ENCODE measurements at regions not wholly inside any gene's neighbourhood (a gene's known extent, or its start where the extent isn't known, plus 50 kb on each side); places are given as distances from the start of the nearest gene placed in this dataset.

- Mint-ChIP-seq H3K27me3 (ENCODE audit: low read depth) (peaks cover 3% of the 10 kb centered on the region; the same call in 1 of the 2 replicates), H3K36me3 (ENCODE audit: insufficient read depth in 1 of 3, low read depth in 3 of 3) (peaks cover 2 to 12% (median 12%) of the 10 kb centered on the region in 3 experiments; a peak in 4 of 7 replicates), H3K9me3 (peaks cover 21 to 22% of the 10 kb centered on the region in 2 experiments), H3K4me1 (no peaks in the 10 kb centered on the region), H3K4me3 (no peak overlapping the region), H3K27ac (no peak overlapping the region)
- H4K5ac ChIP-seq (ENCODE audit: insufficient read length, low read depth, low read length) = no peak overlapping the region
- no peak overlapping the region for H2BK12ac ChIP-seq (ENCODE audit: insufficient read length, low read depth, low read length)
- no peaks in the 10 kb centered on the region for H4K20me1 ChIP-seq (ENCODE audit: control insufficient read depth, insufficient read depth, insufficient read length)
- no peaks in the 10 kb centered on the region for H3K4me1 ChIP-seq (ENCODE audit: insufficient read depth, low read length)
- H2BK120ac ChIP-seq (ENCODE audit: low read depth, low read length, poor library complexity, severe bottlenecking) = no peak overlapping the region
- no peaks in the 10 kb centered on the region for H3K79me2 ChIP-seq (ENCODE audit: insufficient read depth, low read length)
- no peak overlapping the region for H3K9ac ChIP-seq (ENCODE audit: extremely low read depth, insufficient read length, low read length)
- H3K14ac ChIP-seq (ENCODE audit: insufficient read depth, low read length) = no peak overlapping the region
- no peak overlapping the region for H4K8ac ChIP-seq (replicated peaks; ENCODE audit: insufficient read length, low read depth, low read length)
- H3K27ac ChIP-seq (ENCODE audit: insufficient read length, low read depth, low read length) = no peak overlapping the region
- H2AFZ ChIP-seq (ENCODE audit: low read length) = no peak overlapping the region
- no peak for DNase-seq
- no peak overlapping the region for H2BK20ac ChIP-seq (ENCODE audit: low read depth, low read length, poor library complexity, severe bottlenecking)
- no peaks in the 10 kb centered on the region for H3K27me3 ChIP-seq (ENCODE audit: insufficient read depth, low read length)
- no peak overlapping the region for H3K18ac ChIP-seq (ENCODE audit: insufficient read length, low read depth, low read length)
- no peaks in the 10 kb centered on the region for H3K23me2 ChIP-seq (ENCODE audit: insufficient read length, low read depth, low read length, poor library complexity, severe bottlenecking)
- H3K79me1 ChIP-seq (ENCODE audit: insufficient read depth, low read depth, low read length, poor library complexity, severe bottlenecking) = no peaks in the 10 kb centered on the region
- no peak overlapping the region for H2BK15ac ChIP-seq (ENCODE audit: low read depth, low read length)
- H2BK5ac ChIP-seq (ENCODE audit: insufficient read length, low read length) = no peak overlapping the region
- H3K23ac ChIP-seq (ENCODE audit: insufficient read length, low read depth, low read length) = no peak overlapping the region
- no peak overlapping the region for H2AK5ac ChIP-seq (ENCODE audit: insufficient read length, low read length)
- H3K9me3 ChIP-seq (ENCODE audit: control insufficient read depth, low read depth, low read length) = no peaks in the 10 kb centered on the region
- H3T11ph ChIP-seq (ENCODE audit: low read length) = no peak overlapping the region
- H3K56ac ChIP-seq (ENCODE audit: insufficient read length, low read depth, low read length) = no peak overlapping the region
- no peak for TF ChIP-seq CTCF (conservative IDR thresholded peaks at IDR 0.05)
- no CpG with 5 or more reads among the region's 1 CpG for WGBS (ENCODE audit: extremely low coverage, insufficient read length, low lambda C conversion rate)
- no peak overlapping the region for H3K4ac ChIP-seq (ENCODE audit: low read depth, low read length)
- no peak overlapping the region for H3K4me2 ChIP-seq (ENCODE audit: insufficient read depth, insufficient read length, low read length)
- no peak overlapping the region for H4K91ac ChIP-seq (ENCODE audit: insufficient read length, low read depth, low read length)
These were observed 180.3 kb downstream of the HIPK3 start for GRCh38 chr11:33437529-33437928.
